ENCODE measurements at regions not wholly inside any gene's neighbourhood (a gene's known extent, or its start where the extent isn't known, plus 50 kb on each side); places are given as distances from the start of the nearest gene placed in this dataset.

DNA sequence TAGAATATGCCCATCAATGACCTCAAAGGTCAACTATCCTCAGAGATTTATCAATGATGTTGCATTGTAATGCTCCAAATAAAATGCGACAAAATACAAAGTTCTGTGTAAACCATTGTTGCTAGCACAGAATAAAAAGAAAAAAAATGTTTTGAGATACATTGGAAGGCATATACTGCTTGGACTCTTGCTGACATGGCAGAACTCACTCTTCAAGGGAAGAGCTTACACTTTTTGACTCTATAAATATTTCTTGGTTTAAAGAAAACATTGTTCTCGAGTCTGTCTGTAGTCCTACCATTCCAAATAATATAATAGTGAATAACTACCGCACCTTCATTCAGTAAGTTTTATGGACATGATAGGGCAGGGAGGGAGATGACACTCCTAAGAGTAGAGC lies 178.7 kb upstream of the RSPO3 start:
- intact Hi-C loops (cut with DNase I, micrococcal nuclease) = loop anchor here in 1 of 2 donors (10.0 kb wide), 1 partner anchor 195 kb away; no protein-coding TSS in a partner anchor
- Histone ChIP-seq H3K4me3 (no peak overlapping the region), H3K9me3 (no peaks in the 10 kb centered on the region), H3K36me3 (ENCODE audit: low read depth) (no peaks in the 10 kb centered on the region), H3K4me1 (ENCODE audit: low read depth) (no peaks in the 10 kb centered on the region)
- no peak for DNase-seq
- no peak for ATAC-seq
- TF ChIP-seq, protein P1, sequence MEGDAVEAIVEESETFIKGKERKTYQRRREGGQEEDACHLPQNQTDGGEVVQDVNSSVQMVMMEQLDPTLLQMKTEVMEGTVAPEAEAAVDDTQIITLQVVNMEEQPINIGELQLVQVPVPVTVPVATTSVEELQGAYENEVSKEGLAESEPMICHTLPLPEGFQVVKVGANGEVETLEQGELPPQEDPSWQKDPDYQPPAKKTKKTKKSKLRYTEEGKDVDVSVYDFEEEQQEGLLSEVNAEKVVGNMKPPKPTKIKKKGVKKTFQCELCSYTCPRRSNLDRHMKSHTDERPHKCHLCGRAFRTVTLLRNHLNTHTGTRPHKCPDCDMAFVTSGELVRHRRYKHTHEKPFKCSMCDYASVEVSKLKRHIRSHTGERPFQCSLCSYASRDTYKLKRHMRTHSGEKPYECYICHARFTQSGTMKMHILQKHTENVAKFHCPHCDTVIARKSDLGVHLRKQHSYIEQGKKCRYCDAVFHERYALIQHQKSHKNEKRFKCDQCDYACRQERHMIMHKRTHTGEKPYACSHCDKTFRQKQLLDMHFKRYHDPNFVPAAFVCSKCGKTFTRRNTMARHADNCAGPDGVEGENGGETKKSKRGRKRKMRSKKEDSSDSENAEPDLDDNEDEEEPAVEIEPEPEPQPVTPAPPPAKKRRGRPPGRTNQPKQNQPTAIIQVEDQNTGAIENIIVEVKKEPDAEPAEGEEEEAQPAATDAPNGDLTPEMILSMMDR (IDR thresholded peaks at IDR 0.05) = no peak

DNA sequence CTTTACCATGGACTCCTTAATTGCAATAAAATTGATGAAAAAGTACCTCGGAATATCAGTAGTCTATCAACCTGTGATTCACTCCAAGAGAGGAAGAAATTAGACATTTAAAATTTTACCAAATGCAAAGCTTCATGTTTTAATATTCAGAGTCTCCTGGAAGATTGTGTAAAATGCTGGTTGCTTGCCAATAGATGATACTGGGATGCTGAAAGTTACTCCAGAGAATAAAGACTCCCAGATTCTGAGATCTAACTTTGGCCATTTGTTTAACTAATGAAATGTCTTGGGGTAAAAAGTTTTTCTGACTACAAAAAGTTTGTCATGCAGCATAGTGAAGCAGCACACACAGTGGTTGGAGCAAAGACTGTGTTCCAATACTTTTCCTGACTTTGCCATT lies 176.7 kb upstream of the RSPO3 start:
- H3K36me3 ChIP-seq (ENCODE audit: low read depth) = no peaks in the 10 kb centered on the region
- intact Hi-C loops (cut with DNase I, micrococcal nuclease) = loop anchor here in 1 of 2 donors (10.0 kb wide), 1 partner anchor 197 kb away; no protein-coding TSS in a partner anchor
- H3K4me3 ChIP-seq = no peak overlapping the region
- no peaks in the 10 kb centered on the region for H3K4me1 ChIP-seq (ENCODE audit: low read depth)
- no peak for DNase-seq
- TF ChIP-seq, protein P1 (IDR thresholded peaks at IDR 0.05) = no peak
- no peaks in the 10 kb centered on the region for H3K9me3 ChIP-seq
- no peak for ATAC-seq

DNA sequence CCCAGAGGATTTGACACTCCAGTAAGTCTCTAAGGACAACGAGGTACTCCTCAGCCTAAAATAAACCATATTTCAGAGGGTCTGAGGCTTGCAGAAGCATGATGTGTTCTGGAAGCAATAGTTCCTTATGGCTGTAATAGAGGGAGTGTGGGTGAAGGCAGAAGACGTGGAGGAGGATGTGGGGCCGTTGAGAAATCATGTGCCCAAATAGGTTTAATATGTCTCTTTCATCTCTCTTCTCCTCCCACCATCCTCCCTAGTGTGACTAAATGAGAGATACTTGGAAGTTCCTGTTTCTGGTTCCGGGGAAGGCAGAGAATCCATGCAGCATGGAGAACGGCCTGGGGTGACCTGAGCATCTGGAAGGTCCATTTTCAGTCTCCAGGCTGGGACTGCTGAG lies 174.0 kb upstream of the RSPO3 start:
- TF ChIP-seq, protein P1 (IDR thresholded peaks at IDR 0.05) = no peak
- Histone ChIP-seq H3K36me3 (ENCODE audit: low read depth) (no peaks in the 10 kb centered on the region), H3K4me3 (no peak overlapping the region), H3K4me1 (ENCODE audit: low read depth) (no peaks in the 10 kb centered on the region), H3K9me3 (no peaks in the 10 kb centered on the region)
- ATAC-seq (no peak), DNase-seq (no peak)
- intact Hi-C loops (cut with DNase I, micrococcal nuclease) = loop anchor here in 1 of 2 donors (10.0 kb wide), 1 partner anchor 200 kb away; no protein-coding TSS in a partner anchor

DNA sequence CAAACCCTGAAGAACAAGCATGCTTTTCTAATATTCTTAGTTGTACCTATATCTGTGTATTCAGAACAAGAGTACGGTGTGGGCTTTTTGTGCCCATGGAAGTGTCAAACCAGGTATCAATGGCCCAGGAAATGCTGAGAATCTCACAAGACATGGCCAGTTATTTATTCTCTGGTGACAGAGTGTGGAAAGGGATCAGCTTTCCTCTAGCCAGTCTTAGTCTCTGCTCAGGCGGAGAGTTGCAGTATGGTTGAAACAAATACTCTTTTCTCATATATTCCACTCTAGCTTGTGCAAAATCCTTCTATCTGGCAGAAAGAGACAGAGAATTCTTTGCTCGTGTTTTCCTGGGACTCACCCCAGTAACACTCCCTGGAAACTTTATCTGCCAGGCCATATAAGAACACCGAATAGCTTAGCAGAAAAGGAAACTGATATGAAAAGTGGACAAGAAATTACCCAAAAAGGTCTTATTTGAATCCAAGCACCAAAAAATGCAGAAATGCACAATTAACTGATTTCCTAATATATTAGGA lies 173.3 kb upstream of the RSPO3 start:
- no peak for ATAC-seq
- TF ChIP-seq, protein P1 (IDR thresholded peaks at IDR 0.05) = no peak

DNA sequence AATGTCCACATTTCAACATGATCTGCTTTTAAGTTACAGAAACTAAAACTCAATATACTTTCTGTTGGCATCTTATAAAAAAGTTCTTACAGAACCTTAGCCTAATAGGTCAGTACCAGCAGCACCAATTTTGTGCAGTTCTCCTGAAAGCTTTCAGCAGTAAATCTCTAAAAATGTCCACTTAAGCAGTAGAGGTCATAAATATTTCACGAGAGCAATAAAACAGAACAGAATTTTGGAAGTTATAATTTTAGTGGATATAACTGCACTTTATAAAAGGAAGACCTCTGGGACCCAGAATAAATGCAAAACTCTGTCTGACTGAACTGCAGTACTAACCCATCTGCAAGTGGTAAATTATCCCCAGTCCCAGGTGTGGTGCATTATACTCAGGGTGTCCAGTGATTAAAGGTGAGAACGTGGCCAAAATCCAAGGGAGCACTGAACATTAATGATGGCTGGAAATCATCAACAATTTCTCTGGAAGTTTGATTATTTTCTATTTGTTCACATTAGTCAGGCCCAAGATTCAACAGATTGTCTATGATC lies 172.6 kb upstream of the RSPO3 start:
- Histone ChIP-seq H3K4me1 (ENCODE audit: low read depth) (no peaks in the 10 kb centered on the region), H3K36me3 (ENCODE audit: low read depth) (no peaks in the 10 kb centered on the region), H3K9me3 (no peaks in the 10 kb centered on the region), H3K4me3 (no peak overlapping the region)
- TF ChIP-seq, protein P1 (IDR thresholded peaks at IDR 0.05) = no peak
- intact Hi-C loops (cut with DNase I, micrococcal nuclease) = loop anchor here in 1 of 2 donors (10.0 kb wide), 1 partner anchor 201 kb away; no protein-coding TSS in a partner anchor
- ATAC-seq (no peak), DNase-seq (no peak)

More for the DNA sequence above, 173.3 kb upstream of the RSPO3 start:
- DNase-seq = no peak
- no peaks in the 10 kb centered on the region for H3K9me3 ChIP-seq
- intact Hi-C loops (cut with DNase I, micrococcal nuclease) = loop anchor here in 1 of 2 donors (10.0 kb wide), 1 partner anchor 200 kb away; no protein-coding TSS in a partner anchor
- H3K4me3 ChIP-seq = no peak overlapping the region
- no peaks in the 10 kb centered on the region for H3K36me3 ChIP-seq (ENCODE audit: low read depth)
- no peaks in the 10 kb centered on the region for H3K4me1 ChIP-seq (ENCODE audit: low read depth)
